IMR-90 (cell line): ENCODE measurements at regions not wholly inside any gene's neighbourhood (a gene's known extent, or its start where the extent isn't known, plus 50 kb on each side); places are given as distances from the start of the nearest gene placed in this dataset.
A peak's percentile ranks its signal among the peaks of the same experiment; 100 is the strongest.

ENCODE experiments used
- BHLHE40 ChIP-seq: fragments of 150-350 bp; IDR thresholded peaks from 2 replicates; pipeline ENCODE4 v1.6.1; 2016; ENCODE audit warnings: mild to moderate bottlenecking, low read depth, low read length
- CEBPB ChIP-seq: IDR thresholded peaks from 2 replicates; pipeline ENCODE4 v1.6.1; 2012; ENCODE audit warnings: low read depth, low read length, improper control_type of control experiment
- CTCF ChIP-seq: conservative IDR thresholded peaks from 2 replicates; pipeline ENCODE4 v1.5.1; 2012; ENCODE audit warnings: mild to moderate bottlenecking, low read depth, low read length, improper control_type of control experiment
- ELK1 ChIP-seq: fragments of 150-350 bp; IDR thresholded peaks from 2 replicates; pipeline ENCODE4 v1.6.1; 2016; ENCODE audit warnings: low read depth, mild to moderate bottlenecking, low read length, moderate library complexity, borderline replicate concordance
- FOS ChIP-seq: fragments of 150-350 bp; IDR thresholded peaks from 2 replicates; pipeline ENCODE4 v1.6.1; 2016; ENCODE audit warnings: low read depth, low read length
- MAFK ChIP-seq: IDR thresholded peaks from 2 replicates; pipeline ENCODE4 v1.6.1; 2012; ENCODE audit warnings: low read depth, low read length, improper control_type of control experiment
- POLR2A ChIP-seq: IDR thresholded peaks from 2 replicates; pipeline ENCODE4 v1.6.1; 2012; ENCODE audit warnings: mild to moderate bottlenecking, low read depth, low read length
- RAD21 ChIP-seq: IDR thresholded peaks from 2 replicates; pipeline ENCODE4 v1.6.1; 2012; ENCODE audit warnings: low read length, improper control_type of control experiment
- RCOR1 ChIP-seq: IDR thresholded peaks from 2 replicates; pipeline ENCODE4 v1.6.1; 2012; ENCODE audit warnings: mild to moderate bottlenecking, low read length, improper control_type of control experiment; ENCODE audit not compliant: insufficient replicate concordance
- USF2 ChIP-seq: fragments of 150-350 bp; IDR thresholded peaks from 2 replicates; pipeline ENCODE4 v1.6.1; 2017; ENCODE audit warnings: mild to moderate bottlenecking, antibody characterized with exemption, low read length, low read depth

GRCh38 chr7:85829817-85830432 lies 643.1 kb upstream of the SEMA3D start:
- peak; percentile 52 for TF ChIP-seq CTCF
- TF ChIP-seq POLR2A = no peak
- TF ChIP-seq RAD21 = peak; percentile 62
- no peak for TF ChIP-seq RCOR1
- no peak for TF ChIP-seq USF2
- TF ChIP-seq CEBPB = no peak
- no peak for TF ChIP-seq ELK1
- no peak for TF ChIP-seq BHLHE40
- TF ChIP-seq FOS = no peak
- TF ChIP-seq MAFK = no peak
